Naive thymus-derived CD4-positive, alpha-beta T cell (primary cell): ENCODE measurements at regions not wholly inside any gene's neighbourhood (a gene's known extent, or its start where the extent isn't known, plus 50 kb on each side); places are given as distances from the start of the nearest gene placed in this dataset.

Source experiments
- ATAC-seq: fragments of 150-1000 bp; cut with Tn5 transposase; 2 replicates; pipeline ENCODE4 v1.10.0; 2021; ENCODE audit warnings: mild to moderate bottlenecking, moderate library complexity
- CTCF ChIA-PET: fragments of 350-600 bp; sonication (Branson Sonifier 250); formaldehyde crosslinking; loops from one replicate; lab custom pipeline; 2021; ENCODE audit warnings: antibody characterized with exemption; lab: Charles Lee
- POLR2A ChIA-PET: fragments of 350-600 bp; sonication (Branson Sonifier 250); formaldehyde crosslinking; loops from one replicate; lab custom pipeline; 2021; ENCODE audit warnings: antibody characterized with exemption, inconsistent platforms; lab: Charles Lee
- DNase-seq, 9 donors: peaks; one replicate each; pipeline versions ENCODE4 v3.0.0 to v3.0.0-alpha.2; 2020 to 2022; ENCODE audit warnings: mixed read lengths in 1 of 9
- H3K27ac ChIP-seq: one replicate; pipeline ENCODE4 v1.7.0; 2013; ENCODE audit warnings: mild to moderate bottlenecking, low read depth, low read length, moderate library complexity
- H3K27me3 ChIP-seq, 2 donors: one replicate each; pipeline ENCODE4 v1.7.0; 2013; ENCODE audit warnings: low read length in 2 of 2, mild to moderate bottlenecking in 2 of 2, moderate library complexity in 2 of 2; ENCODE audit not compliant: control insufficient read depth in 2 of 2, insufficient read depth in 2 of 2
- H3K36me3 ChIP-seq, 3 experiments: 1 replicate in 2 of 3; 2 replicates in 1 of 3; pipeline ENCODE4 v1.7.0; 2013; ENCODE audit warnings: low read length in 3 of 3, mild to moderate bottlenecking in 3 of 3, moderate library complexity in 1 of 3; ENCODE audit not compliant: insufficient read depth in 3 of 3, control insufficient read depth in 2 of 3
- H3K4me1 ChIP-seq, 2 donors: one replicate each; pipeline ENCODE4 v1.7.0; 2013; ENCODE audit warnings: low read length in 2 of 2, mild to moderate bottlenecking in 2 of 2, moderate library complexity in 1 of 2; ENCODE audit not compliant: control insufficient read depth in 2 of 2, insufficient read depth in 2 of 2
- H3K4me3 ChIP-seq: 2 replicates; pipeline ENCODE4 v1.7.0; 2013; ENCODE audit warnings: mild to moderate bottlenecking, low read length
- H3K9me3 ChIP-seq, 3 experiments: 1 replicate in 2 of 3; 2 replicates in 1 of 3; pipeline ENCODE4 v1.7.0; 2013; ENCODE audit warnings: low read length in 3 of 3; ENCODE audit not compliant: control insufficient read depth in 2 of 3
- H3K27ac Mint-ChIP-seq, 9 donors: one replicate each; pipeline ENCODE4 v1.8.0; 2020 to 2022; ENCODE audit warnings: mixed read lengths in 9 of 9, mild to moderate bottlenecking in 8 of 9, moderate library complexity in 5 of 9, inconsistent platforms in 2 of 9
- H3K27me3 Mint-ChIP-seq, 5 donors: one replicate each; pipeline ENCODE4 v1.8.0; 2021 to 2022; ENCODE audit warnings: mixed read lengths in 5 of 5, mild to moderate bottlenecking in 1 of 5
- H3K36me3 Mint-ChIP-seq, 5 donors: one replicate each; pipeline ENCODE4 v1.8.0; 2020 to 2022; ENCODE audit warnings: mixed read lengths in 5 of 5, mild to moderate bottlenecking in 3 of 5, inconsistent platforms in 1 of 5
- H3K4me1 Mint-ChIP-seq, 7 donors: one replicate each; pipeline ENCODE4 v1.8.0; 2020 to 2022; ENCODE audit warnings: mixed read lengths in 7 of 7, mild to moderate bottlenecking in 3 of 7, inconsistent platforms in 1 of 7
- H3K4me3 Mint-ChIP-seq, 10 donors: one replicate each; pipeline ENCODE4 v1.8.0; 2020 to 2022; ENCODE audit warnings: mild to moderate bottlenecking in 10 of 10, mixed read lengths in 10 of 10, moderate library complexity in 6 of 10, inconsistent platforms in 2 of 10
- H3K9me3 Mint-ChIP-seq, 11 donors: one replicate each; pipeline ENCODE4 v1.8.0; 2020 to 2022; ENCODE audit warnings: mixed read lengths in 11 of 11, mild to moderate bottlenecking in 4 of 11, inconsistent platforms in 1 of 11, moderate library complexity in 1 of 11
- intact Hi-C, 2 donors: fragments of 100-400 bp; cut with micrococcal nuclease; formaldehyde crosslinking; loops; one replicate each; pipeline ENCODE4 v1.15.1; 2023

DNA sequence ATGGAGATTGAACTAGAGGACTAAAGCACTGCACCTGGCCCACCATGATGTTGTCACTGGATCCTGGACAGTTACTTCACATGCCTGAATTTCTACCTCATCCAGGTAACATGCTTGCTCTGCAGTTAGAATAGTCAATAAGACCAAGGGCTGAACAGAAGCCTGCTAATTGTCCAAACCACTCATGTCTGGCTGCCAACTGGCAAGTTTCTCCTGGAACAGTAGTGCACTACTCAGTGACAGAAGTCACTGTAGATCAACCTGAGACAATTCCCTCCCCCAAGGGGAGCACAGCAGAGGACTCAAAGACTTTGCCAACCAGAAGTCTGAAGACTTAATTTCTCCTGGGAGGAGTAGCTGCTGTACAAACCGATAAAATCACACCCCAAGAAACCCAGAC lies 454.6 kb upstream of the MARCKS start:
- H3K4me1 Mint-ChIP-seq, result no peaks in the 10 kb centered on the region
- Histone ChIP-seq H3K4me3 (no peak overlapping the region), H3K27ac (no peak overlapping the region), H3K27me3 (no peaks in the 10 kb centered on the region), H3K9me3 (no peaks in the 10 kb centered on the region), H3K36me3 (no peaks in the 10 kb centered on the region), H3K4me1 (no peaks in the 10 kb centered on the region)
- H3K4me3 Mint-ChIP-seq, result no peak overlapping the region
- CTCF ChIA-PET, result no interaction called here
- POLR2A ChIA-PET, result no interaction called here
- H3K27ac Mint-ChIP-seq, result no peak overlapping the region
- no peak for ATAC-seq
- H3K36me3 Mint-ChIP-seq, result no peaks in the 10 kb centered on the region
- H3K27me3 Mint-ChIP-seq, result no peaks in the 10 kb centered on the region
- DNase-seq, result no peak
- intact Hi-C loops, result no loop called here
- peaks cover 0 to 7% (median 0%) of the 10 kb centered on the region in 11 donors for H3K9me3 Mint-ChIP-seq

GRCh38 chr6:113403966-113404595 lies 453.1 kb upstream of the MARCKS start:
- ATAC-seq (no peak), DNase-seq (no peak)
- ChIA-PET POLR2A (no interaction called here), CTCF (no interaction called here)
- Histone ChIP-seq H3K9me3 (no peaks in the 10 kb centered on the region), H3K27me3 (no peaks in the 10 kb centered on the region), H3K36me3 (no peaks in the 10 kb centered on the region), H3K4me1 (no peaks in the 10 kb centered on the region), H3K27ac (no peak overlapping the region), H3K4me3 (no peak overlapping the region)
- intact Hi-C loops, result no loop called here
- Mint-ChIP-seq H3K4me1 (no peaks in the 10 kb centered on the region), H3K27ac (no peak overlapping the region), H3K27me3 (no peaks in the 10 kb centered on the region), H3K9me3 (peaks cover 0 to 7% (median 0%) of the 10 kb centered on the region in 11 donors), H3K36me3 (no peaks in the 10 kb centered on the region), H3K4me3 (no peak overlapping the region)

DNA sequence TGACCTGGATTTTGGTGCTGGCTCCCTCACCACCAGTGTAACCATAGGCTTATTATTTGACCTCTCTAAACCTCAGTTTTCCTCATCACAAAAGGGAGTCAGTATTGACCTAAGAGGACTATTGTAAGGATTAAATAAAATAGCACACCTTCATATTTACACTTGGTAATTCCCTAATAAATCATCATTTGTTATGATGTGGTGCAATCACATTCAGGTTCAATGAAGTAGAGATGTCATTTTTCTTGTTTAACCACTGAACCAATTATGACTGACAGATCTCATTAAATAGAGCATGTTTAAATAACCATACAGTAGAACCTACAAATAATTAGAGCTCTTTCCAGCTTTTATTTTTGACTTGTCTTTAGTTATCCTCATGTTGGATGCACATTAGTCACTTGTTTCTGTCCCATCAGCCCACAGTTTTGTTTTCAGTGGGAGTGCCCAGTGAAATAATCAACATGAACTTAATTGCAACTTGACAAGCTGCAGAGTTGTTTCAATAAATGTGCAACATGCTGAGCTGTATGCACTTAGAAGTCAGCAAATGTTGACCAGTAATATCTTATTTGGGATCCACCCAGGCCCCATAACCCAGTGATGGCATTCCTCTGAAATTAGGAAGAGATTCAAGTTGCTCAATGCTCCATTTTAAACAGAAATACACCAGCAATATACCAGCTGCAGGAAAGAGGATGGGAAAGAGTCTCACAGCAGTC lies 451.7 kb upstream of the MARCKS start:
- CTCF ChIA-PET, result interaction anchor here (0.7 kb wide), 1 partner anchor 199 kb away, joined by 3 read pairs; no protein-coding TSS in a partner anchor

GRCh38 chr6:113406048-113406695 lies 451.0 kb upstream of the MARCKS start:
- H3K27ac ChIP-seq, result no peak overlapping the region
- POLR2A ChIA-PET, result no interaction called here
- H3K4me1 ChIP-seq, result no peaks in the 10 kb centered on the region

More for the DNA sequence above, 451.7 kb upstream of the MARCKS start:
- Mint-ChIP-seq H3K36me3 (no peaks in the 10 kb centered on the region), H3K27ac (no peak overlapping the region), H3K9me3 (peaks cover 0 to 4% (median 0%) of the 10 kb centered on the region in 11 donors), H3K27me3 (no peaks in the 10 kb centered on the region), H3K4me3 (no peak overlapping the region), H3K4me1 (no peaks in the 10 kb centered on the region)
- H3K27ac ChIP-seq, result no peak overlapping the region
- POLR2A ChIA-PET, result no interaction called here
- intact Hi-C loops, result no loop called here
- H3K9me3 ChIP-seq, result no peaks in the 10 kb centered on the region
- no peak overlapping the region for H3K4me3 ChIP-seq
- no peak for DNase-seq
- no peak for ATAC-seq
- H3K4me1 ChIP-seq, result no peaks in the 10 kb centered on the region
- no peaks in the 10 kb centered on the region for H3K27me3 ChIP-seq
- no peaks in the 10 kb centered on the region for H3K36me3 ChIP-seq

GRCh38 chr6:113411011-113411410 lies 446.1 kb upstream of the MARCKS start:
- no peaks in the 10 kb centered on the region for H3K9me3 Mint-ChIP-seq
- H3K4me1 Mint-ChIP-seq, result no peaks in the 10 kb centered on the region
- H3K27ac Mint-ChIP-seq, result no peak overlapping the region
- Histone ChIP-seq H3K27ac (no peak overlapping the region), H3K27me3 (no peaks in the 10 kb centered on the region), H3K9me3 (no peaks in the 10 kb centered on the region), H3K4me1 (no peaks in the 10 kb centered on the region), H3K4me3 (no peak overlapping the region), H3K36me3 (no peaks in the 10 kb centered on the region)
- H3K36me3 Mint-ChIP-seq, result no peaks in the 10 kb centered on the region
- no peak overlapping the region for H3K4me3 Mint-ChIP-seq
- DNase-seq, result no peak
- POLR2A ChIA-PET, result no interaction called here
- H3K27me3 Mint-ChIP-seq, result peaks cover 0 to 3% (median 0%) of the 10 kb centered on the region in 5 donors
- ATAC-seq, result no peak
- CTCF ChIA-PET, result no interaction called here
- intact Hi-C loops, result no loop called here

More at GRCh38 chr6:113406048-113406695, 451.0 kb upstream of the MARCKS start:
- no peaks in the 10 kb centered on the region for H3K4me1 Mint-ChIP-seq
- no peaks in the 10 kb centered on the region for H3K27me3 Mint-ChIP-seq
- H3K9me3 Mint-ChIP-seq, result peaks cover 0 to 4% (median 0%) of the 10 kb centered on the region in 11 donors
- H3K4me3 Mint-ChIP-seq, result no peak overlapping the region
- Histone ChIP-seq H3K36me3 (no peaks in the 10 kb centered on the region), H3K9me3 (no peaks in the 10 kb centered on the region), H3K27me3 (no peaks in the 10 kb centered on the region), H3K4me3 (no peak overlapping the region)
- no peak for ATAC-seq
- H3K27ac Mint-ChIP-seq, result no peak overlapping the region
- no peak for DNase-seq
- H3K36me3 Mint-ChIP-seq, result no peaks in the 10 kb centered on the region
- CTCF ChIA-PET, result no interaction called here
- intact Hi-C loops, result no loop called here

- H3K4me1 ChIP-seq, result no peaks in the 10 kb centered on the region
- ChIA-PET POLR2A (no interaction called here), CTCF (no interaction called here)
- Mint-ChIP-seq H3K36me3 (no peaks in the 10 kb centered on the region), H3K9me3 (peaks cover 0 to 5% (median 0%) of the 10 kb centered on the region in 11 donors), H3K27ac (no peak overlapping the region), H3K27me3 (peaks cover 0 to 5% (median 0%) of the 10 kb centered on the region in 5 donors), H3K4me3 (no peak overlapping the region), H3K4me1 (peaks cover 0 to 2% (median 0%) of the 10 kb centered on the region in 7 donors)
- ATAC-seq (no peak), DNase-seq (no peak)
- intact Hi-C loops, result no loop called here
- H3K36me3 ChIP-seq, result no peaks in the 10 kb centered on the region
- no peaks in the 10 kb centered on the region for H3K27me3 ChIP-seq
- H3K4me3 ChIP-seq, result no peak overlapping the region
- H3K9me3 ChIP-seq, result no peaks in the 10 kb centered on the region
- no peak overlapping the region for H3K27ac ChIP-seq
These were observed 444.4 kb upstream of the MARCKS start for GRCh38 chr6:113412589-113413357.
